Parathyroid adenoma (tissue), 2 donors: ENCODE measurements at regions not wholly inside any gene's neighbourhood (a gene's known extent, or its start where the extent isn't known, plus 50 kb on each side); places are given as distances from the start of the nearest gene placed in this dataset.
"Not testable (repeated sequence)": the region's sequence is repeated elsewhere in the genome, so short reads cannot be mapped to it uniquely, and the experiment has no call there.

Source experiments
- H2AFZ ChIP-seq: fragments of 300-600 bp; sonication (generic); one replicate; pipeline ENCODE4 v1.7.0; 2017; ENCODE audit warnings: antibody characterized with exemption, mild to moderate bottlenecking
- H3K27ac ChIP-seq: fragments of 300-600 bp; sonication (generic); one replicate; pipeline ENCODE4 v1.7.0; 2017
- H3K27me3 ChIP-seq: fragments of 300-600 bp; sonication (generic); one replicate; pipeline ENCODE4 v1.7.0; 2017; ENCODE audit warnings: low read length; ENCODE audit not compliant: control insufficient read depth, insufficient read depth
- H3K36me3 ChIP-seq: fragments of 300-600 bp; sonication (generic); one replicate; pipeline ENCODE4 v1.7.0; 2017; ENCODE audit warnings: low read length; ENCODE audit not compliant: control insufficient read depth, insufficient read depth
- H3K4me1 ChIP-seq: fragments of 300-600 bp; sonication (generic); one replicate; pipeline ENCODE4 v1.7.0; 2017; ENCODE audit warnings: control low read depth
- H3K4me2 ChIP-seq: fragments of 300-600 bp; sonication (generic); one replicate; pipeline ENCODE4 v1.7.0; 2017; ENCODE audit warnings: low read length
- H3K4me3 ChIP-seq: fragments of 300-600 bp; sonication (generic); one replicate; pipeline ENCODE4 v1.7.0; 2017; ENCODE audit warnings: low read depth, low read length
- H3K79me2 ChIP-seq: fragments of 300-600 bp; sonication (generic); one replicate; pipeline ENCODE4 v1.7.0; 2017; ENCODE audit warnings: control low read depth
- H3K9ac ChIP-seq: fragments of 300-600 bp; sonication (generic); one replicate; pipeline ENCODE4 v1.7.0; 2017; ENCODE audit warnings: mild to moderate bottlenecking
- H3K9me3 ChIP-seq: fragments of 300-600 bp; sonication (generic); one replicate; pipeline ENCODE4 v1.7.0; 2017; ENCODE audit warnings: low read length; ENCODE audit not compliant: control insufficient read depth
- CTCF ChIP-seq: fragments of 300-600 bp; sonication (generic); IDR thresholded peaks from one replicate; pipeline ENCODE4 v1.7.0; 2017; ENCODE audit warnings: antibody characterized with exemption, mild to moderate bottlenecking
- donor health status: primary hyperparathyroidism.

- no peak overlapping the region for H3K9ac ChIP-seq
- no peak overlapping the region for H3K27ac ChIP-seq
- no peak for TF ChIP-seq CTCF
- no peak overlapping the region for H3K4me2 ChIP-seq
- no peaks in the 10 kb centered on the region for H3K36me3 ChIP-seq
- H2AFZ ChIP-seq = no peak overlapping the region
- H3K4me3 ChIP-seq = no peak overlapping the region
- no peaks in the 10 kb centered on the region for H3K9me3 ChIP-seq
- H3K27me3 ChIP-seq = no peaks in the 10 kb centered on the region
- no peaks in the 10 kb centered on the region for H3K79me2 ChIP-seq
- no peaks in the 10 kb centered on the region for H3K4me1 ChIP-seq
Observed at GRCh38 chr20:36082315-36082915, 72.1 kb upstream of the EPB41L1 start.

- H3K36me3 ChIP-seq, H2AFZ ChIP-seq, H3K27ac ChIP-seq, H3K27me3 ChIP-seq, H3K9me3 ChIP-seq, H3K4me1 ChIP-seq, H3K4me3 ChIP-seq, H3K79me2 ChIP-seq, H3K9ac ChIP-seq, H3K4me2 ChIP-seq: not testable (repeated sequence)
Observed at GRCh38 chr20:36083200-36083599, 71.3 kb upstream of the EPB41L1 start.

DNA sequence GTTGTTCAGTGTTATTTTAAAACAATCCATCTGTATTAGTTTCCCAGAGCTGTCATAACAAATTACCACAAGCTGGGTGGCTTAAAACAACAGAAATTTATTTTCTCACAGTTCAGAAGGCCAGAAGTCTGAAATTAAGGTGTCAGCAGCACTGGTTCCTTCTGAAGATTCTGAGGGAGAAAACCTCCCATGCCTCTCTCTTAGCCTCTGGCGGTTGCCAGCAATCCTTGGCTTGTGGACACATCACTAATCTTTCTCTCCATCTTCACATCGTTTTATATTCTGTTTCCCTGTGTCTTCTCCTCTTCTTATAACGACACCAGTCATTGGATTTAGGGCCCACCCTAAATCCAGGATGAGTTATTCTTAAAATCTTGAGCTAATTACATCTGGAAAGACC is 70.2 kb upstream of the EPB41L1 start:
- Histone ChIP-seq H3K9me3 (no peaks in the 10 kb centered on the region), H3K4me3 (no peak overlapping the region), H3K27ac (no peak overlapping the region), H3K27me3 (no peaks in the 10 kb centered on the region), H3K4me1 (no peaks in the 10 kb centered on the region), H3K4me2 (no peak overlapping the region), H3K36me3 (no peaks in the 10 kb centered on the region), H3K9ac (no peak overlapping the region), H2AFZ (no peak overlapping the region), H3K79me2 (no peaks in the 10 kb centered on the region)
- no peak for TF ChIP-seq CTCF

DNA sequence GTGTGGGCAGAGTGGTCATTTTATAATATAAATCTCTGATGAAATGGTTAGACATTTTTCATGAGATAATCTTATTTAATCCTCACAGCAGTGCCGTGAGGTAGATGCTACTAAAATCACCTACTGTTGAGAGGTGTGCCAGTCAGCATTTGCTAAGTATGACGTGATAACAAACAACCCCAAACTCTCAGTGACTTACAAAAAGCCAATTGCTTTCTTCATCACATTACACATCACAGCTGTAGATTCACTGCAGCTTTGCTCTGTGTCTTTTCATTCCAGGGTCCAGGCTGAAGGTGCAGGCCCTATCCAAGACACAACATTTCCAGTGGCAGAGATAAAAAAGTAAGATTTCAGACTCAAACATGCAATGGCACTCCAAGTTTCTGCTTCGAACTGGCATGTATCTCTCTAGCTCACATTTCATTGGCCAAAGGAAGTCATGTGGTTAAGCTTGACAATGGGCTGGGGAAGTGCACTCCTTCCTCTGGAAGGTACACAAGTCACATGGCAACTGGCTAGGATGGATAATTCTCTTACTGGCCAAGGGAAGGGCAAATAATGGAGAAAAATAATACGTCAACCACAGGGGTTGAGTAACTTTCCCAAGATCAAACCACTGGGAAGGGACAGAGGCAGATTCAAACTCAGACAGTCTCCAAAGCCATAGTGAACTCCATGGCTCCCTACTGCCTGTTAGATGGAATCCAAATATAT is 69.5 kb upstream of the EPB41L1 start:
- Histone ChIP-seq H3K9me3 (no peaks in the 10 kb centered on the region), H3K27me3 (no peaks in the 10 kb centered on the region), H3K4me3 (no peak overlapping the region), H3K9ac (no peak overlapping the region), H3K79me2 (no peaks in the 10 kb centered on the region), H3K4me1 (no peaks in the 10 kb centered on the region), H3K27ac (no peak overlapping the region), H3K36me3 (no peaks in the 10 kb centered on the region), H3K4me2 (no peak overlapping the region), H2AFZ (no peak overlapping the region)
- TF ChIP-seq CTCF = no peak

DNA sequence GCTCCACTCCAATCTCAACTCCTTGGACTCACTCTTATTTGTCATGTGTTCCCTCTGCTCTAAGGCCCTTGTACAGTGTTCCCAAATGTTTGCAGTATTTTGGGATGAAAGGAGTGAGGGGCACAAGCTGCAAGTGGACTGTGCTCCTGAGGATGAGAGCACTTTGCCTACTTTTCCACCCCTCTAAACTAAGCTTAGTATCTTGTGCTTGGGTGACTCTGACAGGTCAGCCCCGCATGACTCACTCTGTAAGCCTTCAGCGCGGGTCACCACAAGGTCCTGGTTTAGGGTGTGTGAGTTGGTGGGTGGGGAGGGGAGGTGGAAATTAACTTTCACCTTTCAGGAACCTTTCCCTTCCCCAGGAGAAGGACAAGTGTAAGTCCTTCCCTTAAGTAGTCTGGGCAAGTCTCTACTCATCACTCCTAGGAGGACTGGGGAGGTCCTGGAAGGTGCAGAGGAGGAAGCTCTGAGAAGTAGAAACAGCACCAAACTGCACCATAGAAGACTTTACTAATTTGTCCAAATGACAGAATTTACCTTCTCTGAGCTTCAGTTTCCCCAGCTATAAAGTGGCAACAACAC is 68.8 kb upstream of the EPB41L1 start:
- Histone ChIP-seq H3K4me2 (no peak overlapping the region), H3K27ac (no peak overlapping the region), H3K27me3 (no peaks in the 10 kb centered on the region), H2AFZ (no peak overlapping the region), H3K4me1 (no peaks in the 10 kb centered on the region), H3K9ac (no peak overlapping the region), H3K79me2 (no peaks in the 10 kb centered on the region), H3K36me3 (no peaks in the 10 kb centered on the region), H3K4me3 (no peak overlapping the region), H3K9me3 (no peaks in the 10 kb centered on the region)
- no peak for TF ChIP-seq CTCF
